ENCODE measurements at regions not wholly inside any gene's neighbourhood (a gene's known extent, or its start where the extent isn't known, plus 50 kb on each side); places are given as distances from the start of the nearest gene placed in this dataset.
A peak's percentile ranks its signal among the peaks of the same experiment; 100 is the strongest.

- Histone ChIP-seq H2AFZ (ENCODE audit: low read length) (no peak overlapping the region), H4K20me1 (ENCODE audit: insufficient read depth, low read length) (no peaks in the 10 kb centered on the region), H3K4me1 (ENCODE audit: insufficient read depth, low read length) (peaks cover 8% of the 10 kb centered on the region; the same call in 1 of the 2 replicates), H3K36me3 (replicated peaks in 1 of 2; ENCODE audit: control insufficient read depth in 1 of 2, insufficient read depth in 2 of 2, low read length in 2 of 2) (no peaks in the 10 kb centered on the region), H3K27ac (ENCODE audit: extremely low read length, insufficient read depth, low read length) (no peak overlapping the region), H3K4me3 (replicated peaks in 1 of 3; ENCODE audit: insufficient read depth in 1 of 3, low read depth in 2 of 3, low read length in 3 of 3) (no peak overlapping the region), H3K9me3 (ENCODE audit: low read length) (no peaks in the 10 kb centered on the region), H3K4me2 (ENCODE audit: low read depth, low read length) (peak overlapping the region; percentile 14; the same call in 1 of the 2 replicates), H3K9ac (ENCODE audit: insufficient read depth, low read depth, low read length) (no peak overlapping the region), H3K27me3 (ENCODE audit: control insufficient read depth in 1 of 2, insufficient read depth in 2 of 2, low read length in 2 of 2) (peaks cover 3 to 4% of the 10 kb centered on the region in 2 experiments; a peak in 2 of 5 replicates), H3K79me2 (ENCODE audit: insufficient read depth, low read length) (no peaks in the 10 kb centered on the region)
- ATAC-seq: peak; percentile 79
- 45% methylated on average over 4 of the region's 10 CpGs for WGBS (ENCODE audit: low lambda C conversion rate)
- intact Hi-C loops (cut with micrococcal nuclease; ENCODE audit: unreplicated experiment): no loop called here
- no TSS peak for BruUV-seq (replicated peaks)
- in situ Hi-C loops (cut with HindIII; ENCODE audit: extremely low pct_ligation_motif_present, low pct_unique_long_range_greater_than_20kb): no loop called here
- DNase-seq (ENCODE audit: low spot score): peak; percentile 54
- CTCF ChIA-PET (ENCODE audit: low intra/inter-chr PET ratio, low total read pairs): no interaction called here
- FAIRE-seq: no peak
- POLR2A ChIA-PET: no interaction called here
- no peak for TF ChIP-seq SMAD3 (CRISPR knock-in tag; IDR thresholded peaks at IDR 0.05)
- TF ChIP-seq FOXP4 (CRISPR knock-in tag; IDR thresholded peaks at IDR 0.05): no peak
- TF ChIP-seq ZFY (CRISPR knock-in tag; IDR thresholded peaks at IDR 0.05): peak; percentile 22; the same call in 1 of the 2 replicates
- no peak for TF ChIP-seq ZSCAN20 (CRISPR knock-in tag; IDR thresholded peaks at IDR 0.05; ENCODE audit: borderline replicate concordance)
- no peak for TF ChIP-seq ZNF558 (CRISPR knock-in tag; IDR thresholded peaks at IDR 0.05; ENCODE audit: borderline replicate concordance)
- TF ChIP-seq ZBTB38 (CRISPR knock-in tag; IDR thresholded peaks at IDR 0.05): no peak
- peak; percentile 46; the same call in 1 of the 2 replicates for TF ChIP-seq HNF4A (CRISPR knock-in tag; IDR thresholded peaks at IDR 0.05)
- TF ChIP-seq HOXA3 (CRISPR knock-in tag; IDR thresholded peaks at IDR 0.05): peak; percentile 30; the same call in 1 of the 2 replicates
- no peak for TF ChIP-seq ATF1 (CRISPR knock-in tag; IDR thresholded peaks at IDR 0.05)
- TF ChIP-seq ZNF280D (CRISPR knock-in tag; IDR thresholded peaks at IDR 0.05): no peak
- TF ChIP-seq JUNB (CRISPR knock-in tag; IDR thresholded peaks at IDR 0.05; ENCODE audit: borderline replicate concordance): no peak
- TF ChIP-seq TFDP2 (CRISPR knock-in tag; IDR thresholded peaks at IDR 0.05): no peak
- 0 out of 2 replicates have a peak, but pooled peaks have one; percentile 35 for TF ChIP-seq ZNF709 (CRISPR knock-in tag; IDR thresholded peaks at IDR 0.05)
- TF ChIP-seq TEAD3 (CRISPR knock-in tag; optimal IDR thresholded peaks at IDR 0.05; ENCODE audit: borderline replicate concordance): peak; percentile 37
- TF ChIP-seq ZNF121 (CRISPR knock-in tag; IDR thresholded peaks at IDR 0.05): no peak
- peak; percentile 35; the same call in 1 of the 2 replicates for TF ChIP-seq NFKB2 (CRISPR knock-in tag; IDR thresholded peaks at IDR 0.05; ENCODE audit: borderline replicate concordance)
- no peak for TF ChIP-seq MEIS1 (CRISPR knock-in tag; IDR thresholded peaks at IDR 0.05; ENCODE audit: borderline replicate concordance)
- TF ChIP-seq RFXANK (CRISPR knock-in tag; IDR thresholded peaks at IDR 0.05): no peak
- TF ChIP-seq PPARG (CRISPR knock-in tag; conservative IDR thresholded peaks at IDR 0.05): no peak
Observed at GRCh38 chr6:14804785-14805210, 441.1 kb upstream of the JARID2 start.

All from HepG2 (cell line).